ENCODE measurements at regions not wholly inside any gene's neighbourhood (a gene's known extent, or its start where the extent isn't known, plus 50 kb on each side); places are given as distances from the start of the nearest gene placed in this dataset.
"Not testable (repeated sequence)": the region's sequence is repeated elsewhere in the genome, so short reads cannot be mapped to it uniquely, and the experiment has no call there.

GRCh38 chr4:177974461-177974860 is 532.2 kb upstream of the AGA start:
- H3K27me3 ChIP-seq (ENCODE audit: control insufficient read depth in 1 of 2, insufficient read depth in 2 of 2, low read length in 2 of 2), result no peaks in the 10 kb centered on the region

GRCh38 chr4:177975315-177975987 is 533.2 kb upstream of the AGA start:
- H3K9me3 ChIP-seq (ENCODE audit: control insufficient read depth in 1 of 2, low read length in 2 of 2), result no peaks in the 10 kb centered on the region
- H3K4me3 ChIP-seq (ENCODE audit: low read depth in 1 of 2, low read length in 2 of 2), result no peak overlapping the region
- no peaks in the 10 kb centered on the region for H3K4me1 ChIP-seq (ENCODE audit: control insufficient read depth in 1 of 2, insufficient read depth in 2 of 2, low read length in 2 of 2)
- no peaks in the 10 kb centered on the region for H3K27me3 ChIP-seq (ENCODE audit: control insufficient read depth in 1 of 2, insufficient read depth in 2 of 2, low read length in 2 of 2)
- no peaks in the 10 kb centered on the region for H3K36me3 ChIP-seq (ENCODE audit: control insufficient read depth in 1 of 2, insufficient read depth in 2 of 2, low read length in 2 of 2)
- no peak overlapping the region for H3K9ac ChIP-seq (ENCODE audit: low read depth in 1 of 2, low read length in 2 of 2)
- H3K27ac ChIP-seq (ENCODE audit: low read depth, low read length), result no peak overlapping the region

More at GRCh38 chr4:177974461-177974860, 532.2 kb upstream of the AGA start:
- H3K4me3 ChIP-seq (ENCODE audit: low read depth in 1 of 2, low read length in 2 of 2), result no peak overlapping the region
- H3K4me1 ChIP-seq (ENCODE audit: control insufficient read depth in 1 of 2, insufficient read depth in 2 of 2, low read length in 2 of 2), result no peaks in the 10 kb centered on the region
- H3K36me3 ChIP-seq (ENCODE audit: control insufficient read depth in 1 of 2, insufficient read depth in 2 of 2, low read length in 2 of 2), result no peaks in the 10 kb centered on the region
- no peak overlapping the region for H3K9ac ChIP-seq (ENCODE audit: low read depth in 1 of 2, low read length in 2 of 2)
- no peak overlapping the region for H3K27ac ChIP-seq (ENCODE audit: low read depth, low read length)
- no peaks in the 10 kb centered on the region for H3K9me3 ChIP-seq (ENCODE audit: control insufficient read depth in 1 of 2, low read length in 2 of 2)

DNA sequence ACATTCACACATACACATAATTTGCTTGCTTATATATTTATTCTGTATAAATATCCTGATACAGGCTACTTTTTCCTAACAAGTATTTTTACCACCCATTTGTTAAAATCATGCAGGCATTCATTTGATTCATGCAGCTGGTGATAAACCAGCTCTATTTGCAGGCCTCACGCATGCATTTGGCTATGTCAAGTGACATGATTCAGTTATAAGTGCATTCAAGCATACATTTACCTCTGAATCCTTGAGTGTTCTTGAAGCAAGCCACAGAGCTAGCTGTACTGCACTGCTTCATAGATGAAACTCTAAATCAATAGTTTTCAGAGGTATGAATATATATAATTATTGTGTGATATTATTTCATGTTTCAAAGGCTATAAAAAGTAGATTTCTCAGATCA is 544.0 kb upstream of the AGA start:
- H3K27ac ChIP-seq (ENCODE audit: low read depth, low read length), result no peak overlapping the region
- no peak overlapping the region for H3K9ac ChIP-seq (ENCODE audit: low read depth in 1 of 2, low read length in 2 of 2)
- H3K9me3 ChIP-seq (ENCODE audit: control insufficient read depth in 1 of 2, low read length in 2 of 2), result no peaks in the 10 kb centered on the region
- H3K4me3 ChIP-seq (ENCODE audit: low read depth in 1 of 2, low read length in 2 of 2), result no peak overlapping the region
- H3K4me1 ChIP-seq (ENCODE audit: control insufficient read depth in 1 of 2, insufficient read depth in 2 of 2, low read length in 2 of 2), result no peaks in the 10 kb centered on the region
- H3K36me3 ChIP-seq (ENCODE audit: control insufficient read depth in 1 of 2, insufficient read depth in 2 of 2, low read length in 2 of 2), result no peaks in the 10 kb centered on the region
- H3K27me3 ChIP-seq (ENCODE audit: control insufficient read depth in 1 of 2, insufficient read depth in 2 of 2, low read length in 2 of 2), result no peaks in the 10 kb centered on the region

GRCh38 chr4:177987896-177988295 is 545.7 kb upstream of the AGA start:
- H3K4me1 ChIP-seq (ENCODE audit: control insufficient read depth in 1 of 2, insufficient read depth in 2 of 2, low read length in 2 of 2), result no peaks in the 10 kb centered on the region
- no peaks in the 10 kb centered on the region for H3K9me3 ChIP-seq (ENCODE audit: control insufficient read depth in 1 of 2, low read length in 2 of 2)
- no peak overlapping the region for H3K9ac ChIP-seq (ENCODE audit: low read depth in 1 of 2, low read length in 2 of 2)
- no peaks in the 10 kb centered on the region for H3K36me3 ChIP-seq (ENCODE audit: control insufficient read depth in 1 of 2, insufficient read depth in 2 of 2, low read length in 2 of 2)
- no peaks in the 10 kb centered on the region for H3K27me3 ChIP-seq (ENCODE audit: control insufficient read depth in 1 of 2, insufficient read depth in 2 of 2, low read length in 2 of 2)
- no peak overlapping the region for H3K4me3 ChIP-seq (ENCODE audit: low read depth in 1 of 2, low read length in 2 of 2)
- H3K27ac ChIP-seq (ENCODE audit: low read depth, low read length), result no peak overlapping the region

DNA sequence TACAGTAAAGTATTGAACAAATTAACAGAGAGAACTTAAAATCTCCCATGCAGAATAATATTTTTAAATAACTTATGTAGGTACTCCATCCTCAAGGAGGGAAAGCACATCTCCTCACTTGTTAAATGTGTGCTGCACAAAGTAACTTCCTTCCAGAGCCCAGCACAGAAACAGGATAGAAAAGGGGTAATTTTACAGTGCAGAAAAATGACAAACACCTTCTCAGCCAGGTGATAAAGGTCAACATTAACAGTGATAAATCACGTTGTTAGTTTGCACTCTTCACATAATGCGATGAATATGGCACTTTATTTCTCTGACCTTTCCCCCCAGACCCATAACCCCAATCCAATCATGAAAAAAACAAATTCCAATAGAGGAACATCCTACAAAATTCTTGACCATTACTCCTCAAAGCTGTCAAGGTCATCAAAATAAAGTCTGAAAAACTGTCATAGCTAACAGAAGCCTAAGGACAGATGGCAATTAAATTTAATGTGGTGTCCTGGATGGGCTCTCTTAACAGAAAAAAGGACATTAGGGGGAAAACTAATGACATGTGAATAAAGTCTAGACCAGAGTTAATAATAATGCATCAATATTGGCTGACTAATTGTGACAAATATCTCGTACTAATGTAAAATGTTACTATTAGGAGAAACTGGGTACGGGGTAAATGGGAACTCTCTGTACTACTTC is 547.4 kb upstream of the AGA start:
- Histone ChIP-seq H3K4me1 (ENCODE audit: control insufficient read depth in 1 of 2, insufficient read depth in 2 of 2, low read length in 2 of 2) (no peaks in the 10 kb centered on the region), H3K36me3 (ENCODE audit: control insufficient read depth in 1 of 2, insufficient read depth in 2 of 2, low read length in 2 of 2) (no peaks in the 10 kb centered on the region), H3K4me3 (ENCODE audit: low read depth in 1 of 2, low read length in 2 of 2) (no peak overlapping the region), H3K9ac (ENCODE audit: low read depth in 1 of 2, low read length in 2 of 2) (no peak overlapping the region), H3K9me3 (ENCODE audit: control insufficient read depth in 1 of 2, low read length in 2 of 2) (no peaks in the 10 kb centered on the region), H3K27ac (ENCODE audit: low read depth, low read length) (no peak overlapping the region), H3K27me3 (ENCODE audit: control insufficient read depth in 1 of 2, insufficient read depth in 2 of 2, low read length in 2 of 2) (no peaks in the 10 kb centered on the region)

DNA sequence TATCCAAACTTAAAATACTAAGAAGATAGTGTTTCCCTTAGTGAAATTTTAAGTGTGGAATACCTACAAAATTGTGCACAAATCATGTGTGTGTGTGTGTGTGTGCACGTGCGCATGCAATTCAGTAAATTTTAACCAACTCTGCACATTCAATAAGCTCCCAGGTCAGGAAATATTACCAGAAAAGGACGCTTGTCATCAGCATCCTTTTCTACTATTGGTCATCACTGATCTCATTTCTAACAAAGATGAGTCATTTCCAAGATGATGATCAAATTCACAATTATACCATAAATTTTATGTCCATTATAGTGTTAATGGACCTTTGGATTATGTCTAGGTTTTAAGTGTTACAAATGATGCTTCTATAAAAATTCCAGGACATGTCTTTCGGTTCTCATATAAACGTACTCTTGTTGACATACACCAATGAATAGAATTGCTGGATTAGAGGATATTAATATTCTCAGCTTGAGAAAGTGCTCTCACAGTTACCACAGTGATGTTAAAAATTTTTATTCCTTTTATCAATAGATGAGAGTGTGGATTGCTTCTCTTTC is 560.9 kb upstream of the AGA start:
- H3K4me3 ChIP-seq (ENCODE audit: low read depth in 1 of 2, low read length in 2 of 2), result no peak overlapping the region
- H3K36me3 ChIP-seq (ENCODE audit: control insufficient read depth in 1 of 2, insufficient read depth in 2 of 2, low read length in 2 of 2), result no peaks in the 10 kb centered on the region
- no peak overlapping the region for H3K27ac ChIP-seq (ENCODE audit: low read depth, low read length)
- H3K9me3 ChIP-seq (ENCODE audit: control insufficient read depth in 1 of 2, low read length in 2 of 2), result no peaks in the 10 kb centered on the region
- H3K27me3 ChIP-seq (ENCODE audit: control insufficient read depth in 1 of 2, insufficient read depth in 2 of 2, low read length in 2 of 2), result no peaks in the 10 kb centered on the region
- H3K9ac ChIP-seq (ENCODE audit: low read depth in 1 of 2, low read length in 2 of 2), result no peak overlapping the region
- H3K4me1 ChIP-seq (ENCODE audit: control insufficient read depth in 1 of 2, insufficient read depth in 2 of 2, low read length in 2 of 2), result no peaks in the 10 kb centered on the region

DNA sequence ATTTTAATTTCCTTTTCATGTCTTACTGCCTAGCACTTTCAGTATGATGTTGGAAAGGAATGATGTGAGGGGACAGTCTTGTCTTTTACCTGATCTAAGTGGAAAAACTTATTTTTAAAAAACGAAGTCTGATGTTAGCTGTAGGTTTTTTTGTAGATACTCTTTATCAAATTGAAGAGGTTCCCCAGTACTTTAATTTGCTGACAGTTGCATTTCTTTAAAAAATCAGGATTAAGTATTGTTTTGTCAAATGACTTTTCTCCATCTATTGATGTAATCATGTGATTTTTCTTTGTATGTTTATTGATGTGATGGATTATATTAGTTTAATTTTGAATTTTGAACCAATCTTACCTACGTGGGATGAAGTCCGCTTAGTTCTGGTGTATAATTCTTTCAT is 568.4 kb upstream of the AGA start:
- Histone ChIP-seq H3K9ac (ENCODE audit: low read depth in 1 of 2, low read length in 2 of 2) (no peak overlapping the region), H3K27ac (ENCODE audit: low read depth, low read length) (no peak overlapping the region)

GRCh38 chr4:178015046-178015445 is 572.8 kb upstream of the AGA start:
- H3K4me1 ChIP-seq (ENCODE audit: control insufficient read depth in 1 of 2, insufficient read depth in 2 of 2, low read length in 2 of 2); H3K36me3 ChIP-seq (ENCODE audit: control insufficient read depth in 1 of 2, insufficient read depth in 2 of 2, low read length in 2 of 2); H3K9me3 ChIP-seq (ENCODE audit: control insufficient read depth in 1 of 2, low read length in 2 of 2); H3K27me3 ChIP-seq (ENCODE audit: control insufficient read depth in 1 of 2, insufficient read depth in 2 of 2, low read length in 2 of 2); H3K27ac ChIP-seq (ENCODE audit: low read depth, low read length); H3K4me3 ChIP-seq (ENCODE audit: low read depth in 1 of 2, low read length in 2 of 2); H3K9ac ChIP-seq (ENCODE audit: low read depth in 1 of 2, low read length in 2 of 2): not testable (repeated sequence)

More for the DNA sequence above, 568.4 kb upstream of the AGA start:
- Histone ChIP-seq H3K9me3 (ENCODE audit: control insufficient read depth in 1 of 2, low read length in 2 of 2) (no peaks in the 10 kb centered on the region), H3K4me3 (ENCODE audit: low read depth in 1 of 2, low read length in 2 of 2) (no peak overlapping the region), H3K36me3 (ENCODE audit: control insufficient read depth in 1 of 2, insufficient read depth in 2 of 2, low read length in 2 of 2) (no peaks in the 10 kb centered on the region), H3K4me1 (ENCODE audit: control insufficient read depth in 1 of 2, insufficient read depth in 2 of 2, low read length in 2 of 2) (no peaks in the 10 kb centered on the region), H3K27me3 (ENCODE audit: control insufficient read depth in 1 of 2, insufficient read depth in 2 of 2, low read length in 2 of 2) (no peaks in the 10 kb centered on the region)

DNA sequence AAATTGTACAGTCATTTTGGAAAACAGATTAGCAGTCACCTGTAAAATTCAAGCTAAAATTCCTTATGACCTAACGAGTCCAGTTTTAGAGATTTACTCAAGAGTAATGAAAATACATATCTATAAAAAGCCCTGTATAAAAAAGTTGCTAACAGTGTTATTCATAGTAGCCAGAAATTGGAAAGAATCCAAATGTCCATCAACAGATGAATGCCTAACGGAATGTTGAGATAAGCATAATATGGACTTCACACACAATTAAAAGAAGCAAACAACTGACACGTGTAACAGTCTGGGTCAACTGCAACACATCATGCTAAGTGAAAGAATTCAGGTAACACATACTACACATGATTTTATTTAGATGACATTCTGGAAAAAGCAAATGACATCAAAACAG is 584.8 kb upstream of the AGA start:
- Histone ChIP-seq H3K36me3 (ENCODE audit: control insufficient read depth in 1 of 2, insufficient read depth in 2 of 2, low read length in 2 of 2) (no peaks in the 10 kb centered on the region), H3K27me3 (ENCODE audit: control insufficient read depth in 1 of 2, insufficient read depth in 2 of 2, low read length in 2 of 2) (no peaks in the 10 kb centered on the region), H3K4me1 (ENCODE audit: control insufficient read depth in 1 of 2, insufficient read depth in 2 of 2, low read length in 2 of 2) (no peaks in the 10 kb centered on the region), H3K9me3 (ENCODE audit: control insufficient read depth in 1 of 2, low read length in 2 of 2) (no peaks in the 10 kb centered on the region), H3K9ac (ENCODE audit: low read depth in 1 of 2, low read length in 2 of 2) (no peak overlapping the region), H3K27ac (ENCODE audit: low read depth, low read length) (no peak overlapping the region), H3K4me3 (ENCODE audit: low read depth in 1 of 2, low read length in 2 of 2) (no peak overlapping the region)

- Histone ChIP-seq H3K4me3 (ENCODE audit: low read depth in 1 of 2, low read length in 2 of 2) (no peak overlapping the region), H3K9me3 (ENCODE audit: control insufficient read depth in 1 of 2, low read length in 2 of 2) (no peaks in the 10 kb centered on the region), H3K9ac (ENCODE audit: low read depth in 1 of 2, low read length in 2 of 2) (no peak overlapping the region), H3K4me1 (ENCODE audit: control insufficient read depth in 1 of 2, insufficient read depth in 2 of 2, low read length in 2 of 2) (no peaks in the 10 kb centered on the region), H3K27ac (ENCODE audit: low read depth, low read length) (no peak overlapping the region), H3K27me3 (ENCODE audit: control insufficient read depth in 1 of 2, insufficient read depth in 2 of 2, low read length in 2 of 2) (no peaks in the 10 kb centered on the region), H3K36me3 (ENCODE audit: control insufficient read depth in 1 of 2, insufficient read depth in 2 of 2, low read length in 2 of 2) (no peaks in the 10 kb centered on the region)
These were observed 585.6 kb upstream of the AGA start for GRCh38 chr4:178027796-178028195.
